A549 (cell line): ENCODE measurements at regions not wholly inside any gene's neighbourhood (a gene's known extent, or its start where the extent isn't known, plus 50 kb on each side); places are given as distances from the start of the nearest gene placed in this dataset.

Experiments used
- ATAC-seq, 2 experiments: fragments of 200-7000 bp in 1 of 2; fragments of >200 bp in 1 of 2; cut with Nextera tagmentation in 1 of 2; cut with Tn5 transposase in 1 of 2; 3 replicates each; pipeline versions ENCODE4 v1.8.0 to v1.9.1; 2018 to 2020; ENCODE audit warnings: mild to moderate bottlenecking in 1 of 2, moderate library complexity in 1 of 2
- CTCF ChIA-PET: fragments of 300-600 bp; sonication (Branson Sonifier 250); formaldehyde crosslinking; extraction: SDS; loops from one replicate; lab custom pipeline; 2021; ENCODE audit warnings: antibody characterized with exemption, inconsistent platforms; lab: Yijun Ruan, JAX
- POLR2A ChIA-PET: fragments of 350-600 bp; formaldehyde crosslinking; extraction: SDS; loops from one replicate; lab custom pipeline; 2021; ENCODE audit warnings: antibody characterized with exemption, inconsistent platforms; lab: Yijun Ruan, JAX
- DNase-seq, 2 experiments: peaks; one replicate each; pipeline versions ENCODE4 v3.0.0 to v3.0.0-alpha.2; 2011 to 2016; ENCODE audit warnings: low read depth in 1 of 2, low spot score in 1 of 2
- FAIRE-seq: peaks from 2 replicates; lab custom pipeline; 2011; peaks lifted over from hg19 to GRCh38; lab: Jason Lieb, UNC
- H3K27ac ChIP-seq, 2 experiments: fragments of >200 bp; sonication (Bioruptor Twin); formaldehyde crosslinking; 3 replicates each; pipeline ENCODE4 v1.5.1; 2016 to 2017
- H3K4me1 ChIP-seq: fragments of >200 bp; sonication (Bioruptor Twin); formaldehyde crosslinking; 3 replicates; pipeline ENCODE4 v1.6.1; 2016
- H3K4me2 ChIP-seq: fragments of >200 bp; sonication (Bioruptor Twin); formaldehyde crosslinking; 3 replicates; pipeline ENCODE4 v1.6.1; 2016
- H3K4me3 ChIP-seq: fragments of >200 bp; sonication (Bioruptor Twin); formaldehyde crosslinking; 3 replicates; pipeline ENCODE4 v1.5.1; 2016
- H3K9me3 ChIP-seq: fragments of >200 bp; sonication (Bioruptor Twin); formaldehyde crosslinking; 3 replicates; pipeline ENCODE4 v1.6.1; 2016
- BHLHE40 ChIP-seq: IDR thresholded peaks from 2 replicates; pipeline ENCODE4 v1.6.1; 2012; ENCODE audit warnings: low read depth, low read length, inconsistent platforms
- EHF ChIP-seq: fragments of 250-450 bp; sonication (Bioruptor Pico); IDR thresholded peaks from 2 replicates; pipeline ENCODE4 v1.5.0; 2020; ENCODE audit warnings: mild to moderate bottlenecking
- EHMT2 ChIP-seq: fragments of 200-600 bp; sonication (generic); IDR thresholded peaks from 2 replicates; pipeline ENCODE4 v1.6.1; 2016; ENCODE audit warnings: antibody characterized with exemption, low read depth, mild to moderate bottlenecking, moderate library complexity
- FOXS1 ChIP-seq: fragments of 250-450 bp; sonication (Bioruptor Pico); IDR thresholded peaks from 2 replicates; pipeline ENCODE4 v1.5.0; 2020; ENCODE audit warnings: mild to moderate bottlenecking, moderate library complexity
- HDAC2 ChIP-seq: fragments of 200-600 bp; sonication (generic); IDR thresholded peaks from 2 replicates; pipeline ENCODE4 v1.6.1; 2016
- HEYL ChIP-seq: fragments of 250-450 bp; sonication (Bioruptor Pico); IDR thresholded peaks from 2 replicates; pipeline ENCODE4 v1.8.0; 2021; ENCODE audit warnings: mild to moderate bottlenecking, moderate library complexity
- HOXB5 ChIP-seq: fragments of 250-450 bp; sonication (Bioruptor Pico); IDR thresholded peaks from 2 replicates; pipeline ENCODE4 v1.5.0; 2020; ENCODE audit warnings: mild to moderate bottlenecking, moderate library complexity
- JUNB ChIP-seq: fragments of >200 bp; sonication (Bioruptor Twin); formaldehyde crosslinking; IDR thresholded peaks from 2 replicates; pipeline ENCODE4 v1.6.1; 2016
- KDM1A ChIP-seq: fragments of 200-600 bp; sonication (generic); IDR thresholded peaks from 2 replicates; pipeline ENCODE4 v1.6.1; 2016; ENCODE audit warnings: low read depth, mild to moderate bottlenecking
- MAFK ChIP-seq: fragments of 450-650 bp; IDR thresholded peaks from 2 replicates; pipeline ENCODE4 v1.6.1; 2014; ENCODE audit not compliant: partially characterized antibody
- MAZ ChIP-seq: fragments of 150-350 bp; IDR thresholded peaks from 2 replicates; pipeline ENCODE4 v1.6.1; 2014; ENCODE audit warnings: antibody characterized with exemption, low read depth, low read length, borderline replicate concordance
- MYC ChIP-seq: IDR thresholded peaks from 2 replicates; pipeline ENCODE4 v1.6.1; 2012; ENCODE audit warnings: mild to moderate bottlenecking, inconsistent platforms, low read length, improper control_type of control experiment, borderline replicate concordance
- NFE2L2 ChIP-seq: fragments of 150-350 bp; conservative IDR thresholded peaks from 2 replicates; pipeline ENCODE4 v1.6.1; 2014; ENCODE audit warnings: low read length
- POLR2A ChIP-seq: IDR thresholded peaks from 2 replicates; pipeline ENCODE4 v1.6.1; 2012; ENCODE audit warnings: mild to moderate bottlenecking, low read length
- POLR2AphosphoS2 ChIP-seq: conservative IDR thresholded peaks from 2 replicates; pipeline ENCODE4 v1.6.1; 2012; ENCODE audit warnings: low read length, improper control_type of control experiment, inconsistent platforms
- RCOR1 ChIP-seq: fragments of 150-350 bp; IDR thresholded peaks from 2 replicates; pipeline ENCODE4 v1.6.1; 2014; ENCODE audit warnings: antibody characterized with exemption, low read length, low read depth
- RFX5 ChIP-seq: fragments of 450-650 bp; IDR thresholded peaks from 2 replicates; pipeline ENCODE4 v1.7.1; 2014; ENCODE audit warnings: antibody characterized with exemption, mild to moderate bottlenecking, moderate library complexity
- SMC3 ChIP-seq: fragments of >200 bp; sonication (Bioruptor Twin); formaldehyde crosslinking; IDR thresholded peaks from 3 replicates; pipeline ENCODE4 v1.6.1; 2018; ENCODE audit warnings: inconsistent platforms
- TFCP2L1 ChIP-seq: fragments of 250-450 bp; sonication (Bioruptor Pico); IDR thresholded peaks from 2 replicates; pipeline ENCODE4 v1.5.0; 2021; ENCODE audit warnings: mild to moderate bottlenecking
- ZNF302 ChIP-seq: fragments of 250-450 bp; sonication (Bioruptor Pico); IDR thresholded peaks from 2 replicates; pipeline ENCODE4 v1.9.0; 2021; ENCODE audit warnings: inconsistent platforms, mild to moderate bottlenecking, moderate library complexity
- WGBS: methylation state at CpG from one replicate; pipeline ENCODE4 v1.1.6; 2017; ENCODE audit errors: missing lambda C conversion rate; 5-methylcytosine and 5-hydroxymethylcytosine counted together
- TF ChIP-seq, protein P1 (sequence below): fragments of 450-650 bp; IDR thresholded peaks from 2 replicates; pipeline ENCODE4 v1.6.1; 2014; ENCODE audit warnings: antibody characterized with exemption
- TF ChIP-seq, protein P2 (sequence below): fragments of >200 bp; sonication (Bioruptor Twin); formaldehyde crosslinking; IDR thresholded peaks from 3 replicates; pipeline ENCODE4 v1.6.1; 2016
- TF ChIP-seq, protein P3 (sequence below): fragments of 250-450 bp; sonication (Bioruptor Pico); IDR thresholded peaks from 2 replicates; pipeline ENCODE4 v1.5.0; 2021; ENCODE audit warnings: mild to moderate bottlenecking, moderate library complexity, borderline replicate concordance
- TF ChIP-seq, protein P4 (sequence below): fragments of >200 bp; sonication (Bioruptor Twin); formaldehyde crosslinking; IDR thresholded peaks from 2 replicates; pipeline ENCODE4 v1.6.1; 2016
- TF ChIP-seq, protein P5 (sequence below): IDR thresholded peaks from 2 replicates; pipeline ENCODE4 v1.6.1; 2012; ENCODE audit warnings: low read depth, borderline replicate concordance
- TF ChIP-seq, protein P6 (sequence below): fragments of >200 bp; sonication (Bioruptor Twin); formaldehyde crosslinking; IDR thresholded peaks from 3 replicates; pipeline ENCODE4 v1.5.1; 2016
- TF ChIP-seq, protein P7 (sequence below): IDR thresholded peaks from 2 replicates; pipeline ENCODE4 v1.6.1; 2012

DNA sequence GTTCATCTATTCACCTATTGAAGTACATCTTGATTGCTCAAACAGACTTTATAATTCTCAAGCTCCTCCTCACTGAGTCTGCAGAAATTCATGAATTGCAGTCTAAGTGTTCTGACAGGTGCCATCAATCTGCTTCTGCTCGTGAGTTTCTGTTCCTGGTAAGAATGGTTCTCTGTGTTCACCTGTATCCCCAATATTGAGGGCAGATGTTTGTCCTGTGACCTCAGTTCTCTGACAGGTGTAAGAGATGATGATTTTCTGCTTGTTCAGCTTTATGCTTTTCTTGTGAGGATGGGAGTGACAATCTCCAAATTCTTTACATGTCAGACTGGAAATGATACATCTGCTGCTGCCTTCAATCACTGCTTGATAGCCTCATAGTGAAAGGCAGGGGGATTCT lies 736.9 kb upstream of the COBL start:
- no peaks in the 10 kb centered on the region for H3K4me1 ChIP-seq
- H3K9me3 ChIP-seq, result no peaks in the 10 kb centered on the region
- ChIA-PET POLR2A (no interaction called here), CTCF (no interaction called here)
- no peak for ATAC-seq
- TF ChIP-seq, protein P1, sequence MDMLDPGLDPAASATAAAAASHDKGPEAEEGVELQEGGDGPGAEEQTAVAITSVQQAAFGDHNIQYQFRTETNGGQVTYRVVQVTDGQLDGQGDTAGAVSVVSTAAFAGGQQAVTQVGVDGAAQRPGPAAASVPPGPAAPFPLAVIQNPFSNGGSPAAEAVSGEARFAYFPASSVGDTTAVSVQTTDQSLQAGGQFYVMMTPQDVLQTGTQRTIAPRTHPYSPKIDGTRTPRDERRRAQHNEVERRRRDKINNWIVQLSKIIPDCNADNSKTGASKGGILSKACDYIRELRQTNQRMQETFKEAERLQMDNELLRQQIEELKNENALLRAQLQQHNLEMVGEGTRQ, result no peak
- TF ChIP-seq FOXS1 (CRISPR knock-in tag) (no peak), EHMT2 (no peak), POLR2AphosphoS2 (no peak), RCOR1 (no peak), MYC (no peak), SMC3 (no peak), ZNF302 (no peak), HDAC2 (no peak), HOXB5 (CRISPR knock-in tag) (no peak), RFX5 (no peak)
- TF ChIP-seq, protein P2, sequence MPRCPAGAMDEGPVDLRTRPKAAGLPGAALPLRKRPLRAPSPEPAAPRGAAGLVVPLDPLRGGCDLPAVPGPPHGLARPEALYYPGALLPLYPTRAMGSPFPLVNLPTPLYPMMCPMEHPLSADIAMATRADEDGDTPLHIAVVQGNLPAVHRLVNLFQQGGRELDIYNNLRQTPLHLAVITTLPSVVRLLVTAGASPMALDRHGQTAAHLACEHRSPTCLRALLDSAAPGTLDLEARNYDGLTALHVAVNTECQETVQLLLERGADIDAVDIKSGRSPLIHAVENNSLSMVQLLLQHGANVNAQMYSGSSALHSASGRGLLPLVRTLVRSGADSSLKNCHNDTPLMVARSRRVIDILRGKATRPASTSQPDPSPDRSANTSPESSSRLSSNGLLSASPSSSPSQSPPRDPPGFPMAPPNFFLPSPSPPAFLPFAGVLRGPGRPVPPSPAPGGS, result no peak
- TF ChIP-seq, protein P3, sequence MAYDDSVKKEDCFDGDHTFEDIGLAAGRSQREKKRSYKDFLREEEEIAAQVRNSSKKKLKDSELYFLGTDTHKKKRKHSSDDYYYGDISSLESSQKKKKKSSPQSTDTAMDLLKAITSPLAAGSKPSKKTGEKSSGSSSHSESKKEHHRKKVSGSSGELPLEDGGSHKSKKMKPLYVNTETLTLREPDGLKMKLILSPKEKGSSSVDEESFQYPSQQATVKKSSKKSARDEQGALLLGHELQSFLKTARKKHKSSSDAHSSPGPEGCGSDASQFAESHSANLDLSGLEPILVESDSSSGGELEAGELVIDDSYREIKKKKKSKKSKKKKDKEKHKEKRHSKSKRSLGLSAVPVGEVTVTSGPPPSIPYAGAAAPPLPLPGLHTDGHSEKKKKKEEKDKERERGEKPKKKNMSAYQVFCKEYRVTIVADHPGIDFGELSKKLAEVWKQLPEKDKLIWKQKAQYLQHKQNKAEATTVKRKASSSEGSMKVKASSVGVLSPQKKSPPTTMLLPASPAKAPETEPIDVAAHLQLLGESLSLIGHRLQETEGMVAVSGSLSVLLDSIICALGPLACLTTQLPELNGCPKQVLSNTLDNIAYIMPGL (CRISPR knock-in tag), result no peak
- TF ChIP-seq, protein P4, sequence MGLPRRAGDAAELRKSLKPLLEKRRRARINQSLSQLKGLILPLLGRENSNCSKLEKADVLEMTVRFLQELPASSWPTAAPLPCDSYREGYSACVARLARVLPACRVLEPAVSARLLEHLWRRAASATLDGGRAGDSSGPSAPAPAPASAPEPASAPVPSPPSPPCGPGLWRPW, result no peak
- TF ChIP-seq, protein P5, sequence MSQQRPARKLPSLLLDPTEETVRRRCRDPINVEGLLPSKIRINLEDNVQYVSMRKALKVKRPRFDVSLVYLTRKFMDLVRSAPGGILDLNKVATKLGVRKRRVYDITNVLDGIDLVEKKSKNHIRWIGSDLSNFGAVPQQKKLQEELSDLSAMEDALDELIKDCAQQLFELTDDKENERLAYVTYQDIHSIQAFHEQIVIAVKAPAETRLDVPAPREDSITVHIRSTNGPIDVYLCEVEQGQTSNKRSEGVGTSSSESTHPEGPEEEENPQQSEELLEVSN, result no peak
- H3K4me3 ChIP-seq, result no peak overlapping the region
- no peak for DNase-seq
- FAIRE-seq, result no peak
- H3K27ac ChIP-seq, result no peak overlapping the region
- no peak overlapping the region for H3K4me2 ChIP-seq
- WGBS, result 0% methylated on average over 1 of the region's 1 CpG

DNA sequence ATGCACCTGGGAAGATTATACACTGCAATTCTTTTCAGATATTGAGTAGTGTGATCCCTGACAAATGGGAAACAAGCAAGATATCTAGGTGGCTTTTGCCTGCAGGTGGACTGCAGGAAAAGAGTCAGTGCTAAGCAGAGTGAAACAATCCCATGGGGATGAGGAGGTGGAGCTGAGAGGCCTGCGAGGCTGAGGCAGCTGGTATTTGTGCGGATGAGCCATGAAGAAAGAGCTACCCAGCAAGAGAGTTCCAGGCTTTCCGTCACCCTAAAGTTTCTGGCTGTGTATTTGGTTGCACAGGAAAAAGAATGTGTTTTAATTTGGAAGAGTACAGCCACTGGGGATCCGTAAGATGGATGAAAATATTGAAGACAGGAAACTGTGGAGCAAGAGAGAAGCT lies 714.1 kb upstream of the COBL start:
- Histone ChIP-seq H3K4me3 (no peak overlapping the region), H3K4me1 (no peaks in the 10 kb centered on the region), H3K27ac (no peak overlapping the region), H3K4me2 (no peak overlapping the region), H3K9me3 (no peaks in the 10 kb centered on the region)
- POLR2A ChIA-PET, result no interaction called here
- FAIRE-seq (no peak), DNase-seq (no peak), ATAC-seq (no peak)
- WGBS, result 9% methylated on average over 4 of the region's 4 CpGs
- TF ChIP-seq HEYL (CRISPR knock-in tag) (no peak), MAZ (no peak), JUNB (no peak), SMC3 (no peak), NFE2L2 (no peak), POLR2A (no peak), FOXS1 (CRISPR knock-in tag) (no peak), MYC (no peak), BHLHE40 (no peak), KDM1A (no peak), MAFK (no peak), EHF (CRISPR knock-in tag) (no peak), TFCP2L1 (no peak)
- TF ChIP-seq, protein P1, result no peak
- TF ChIP-seq, protein P6, sequence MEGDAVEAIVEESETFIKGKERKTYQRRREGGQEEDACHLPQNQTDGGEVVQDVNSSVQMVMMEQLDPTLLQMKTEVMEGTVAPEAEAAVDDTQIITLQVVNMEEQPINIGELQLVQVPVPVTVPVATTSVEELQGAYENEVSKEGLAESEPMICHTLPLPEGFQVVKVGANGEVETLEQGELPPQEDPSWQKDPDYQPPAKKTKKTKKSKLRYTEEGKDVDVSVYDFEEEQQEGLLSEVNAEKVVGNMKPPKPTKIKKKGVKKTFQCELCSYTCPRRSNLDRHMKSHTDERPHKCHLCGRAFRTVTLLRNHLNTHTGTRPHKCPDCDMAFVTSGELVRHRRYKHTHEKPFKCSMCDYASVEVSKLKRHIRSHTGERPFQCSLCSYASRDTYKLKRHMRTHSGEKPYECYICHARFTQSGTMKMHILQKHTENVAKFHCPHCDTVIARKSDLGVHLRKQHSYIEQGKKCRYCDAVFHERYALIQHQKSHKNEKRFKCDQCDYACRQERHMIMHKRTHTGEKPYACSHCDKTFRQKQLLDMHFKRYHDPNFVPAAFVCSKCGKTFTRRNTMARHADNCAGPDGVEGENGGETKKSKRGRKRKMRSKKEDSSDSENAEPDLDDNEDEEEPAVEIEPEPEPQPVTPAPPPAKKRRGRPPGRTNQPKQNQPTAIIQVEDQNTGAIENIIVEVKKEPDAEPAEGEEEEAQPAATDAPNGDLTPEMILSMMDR, result no peak
- TF ChIP-seq, protein P4, result no peak
- TF ChIP-seq, protein P3 (CRISPR knock-in tag), result no peak
- TF ChIP-seq, protein P7, sequence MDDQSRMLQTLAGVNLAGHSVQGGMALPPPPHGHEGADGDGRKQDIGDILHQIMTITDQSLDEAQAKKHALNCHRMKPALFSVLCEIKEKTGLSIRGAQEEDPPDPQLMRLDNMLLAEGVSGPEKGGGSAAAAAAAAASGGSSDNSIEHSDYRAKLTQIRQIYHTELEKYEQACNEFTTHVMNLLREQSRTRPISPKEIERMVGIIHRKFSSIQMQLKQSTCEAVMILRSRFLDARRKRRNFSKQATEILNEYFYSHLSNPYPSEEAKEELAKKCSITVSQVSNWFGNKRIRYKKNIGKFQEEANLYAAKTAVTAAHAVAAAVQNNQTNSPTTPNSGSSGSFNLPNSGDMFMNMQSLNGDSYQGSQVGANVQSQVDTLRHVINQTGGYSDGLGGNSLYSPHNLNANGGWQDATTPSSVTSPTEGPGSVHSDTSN, result no peak
- CTCF ChIA-PET, result no interaction called here
